ENCODE measurements at regions not wholly inside any gene's neighbourhood (a gene's known extent, or its start where the extent isn't known, plus 50 kb on each side); places are given as distances from the start of the nearest gene placed in this dataset.

GRCh38 chr3:36656873-36657272 is 107.5 kb downstream of the DCLK3 start:
- Histone ChIP-seq H3K4me3 (no peak overlapping the region), H3K27ac (no peak overlapping the region), H3K27me3 (no peaks in the 10 kb centered on the region), H3K9me3 (peaks cover 0 to 6% (median 0%) of the 10 kb centered on the region in 4 donors), H3K4me1 (no peaks in the 10 kb centered on the region), H3K36me3 (no peaks in the 10 kb centered on the region)
- TF ChIP-seq POLR2AphosphoS5 (IDR thresholded peaks at IDR 0.05) (no peak), EP300 (IDR thresholded peaks at IDR 0.05) (no peak), CTCF (IDR thresholded peaks at IDR 0.05) (no peak), POLR2A (IDR thresholded peaks at IDR 0.05) (no peak)
- WGBS, 5 donors = 70 to 93% (median 84%) methylated on average over 2 of the region's 2 CpGs
- intact Hi-C loops (cut with DNase I; ENCODE audit: low total_unique reads) = no loop called here
- no peak for DNase-seq

- DNase-seq = no peak
- TF ChIP-seq POLR2AphosphoS5 (IDR thresholded peaks at IDR 0.05) (no peak), EP300 (IDR thresholded peaks at IDR 0.05) (no peak), POLR2A (IDR thresholded peaks at IDR 0.05) (no peak), CTCF (IDR thresholded peaks at IDR 0.05) (no peak)
- H3K9me3 ChIP-seq = peaks cover 0 to 6% (median 0%) of the 10 kb centered on the region in 4 donors
- intact Hi-C loops (cut with DNase I; ENCODE audit: low total_unique reads) = no loop called here
- H3K36me3 ChIP-seq = no peaks in the 10 kb centered on the region
- no peak overlapping the region for H3K27ac ChIP-seq
- H3K4me1 ChIP-seq = no peaks in the 10 kb centered on the region
- no peak overlapping the region for H3K4me3 ChIP-seq
- no peaks in the 10 kb centered on the region for H3K27me3 ChIP-seq
These were observed 111.3 kb downstream of the DCLK3 start for GRCh38 chr3:36653095-36653494.

- no peak for TF ChIP-seq EP300 (IDR thresholded peaks at IDR 0.05)
- TF ChIP-seq POLR2A (IDR thresholded peaks at IDR 0.05) = no peak
- TF ChIP-seq POLR2AphosphoS5 (IDR thresholded peaks at IDR 0.05) = no peak
- TF ChIP-seq CTCF (IDR thresholded peaks at IDR 0.05) = no peak
- DNase-seq = no peak
- no peaks in the 10 kb centered on the region for H3K36me3 ChIP-seq
- H3K9me3 ChIP-seq = peaks cover 0 to 6% (median 0%) of the 10 kb centered on the region in 4 donors
- WGBS, 5 donors = 86 to 95% (median 92%) methylated on average over 1 of the region's 1 CpG
- H3K27me3 ChIP-seq = no peaks in the 10 kb centered on the region
- H3K27ac ChIP-seq = no peak overlapping the region
- no peak overlapping the region for H3K4me3 ChIP-seq
- intact Hi-C loops (cut with DNase I; ENCODE audit: low total_unique reads) = no loop called here
- H3K4me1 ChIP-seq = no peaks in the 10 kb centered on the region
These were observed 112.2 kb downstream of the DCLK3 start for GRCh38 chr3:36652104-36652503.

- intact Hi-C loops (cut with DNase I; ENCODE audit: low total_unique reads) = no loop called here
- Histone ChIP-seq H3K27ac (no peak overlapping the region), H3K36me3 (no peaks in the 10 kb centered on the region), H3K4me3 (no peak overlapping the region), H3K27me3 (no peaks in the 10 kb centered on the region), H3K4me1 (no peaks in the 10 kb centered on the region), H3K9me3 (peaks cover 0 to 6% (median 0%) of the 10 kb centered on the region in 4 donors)
- no peak for DNase-seq
- no peak for TF ChIP-seq CTCF (IDR thresholded peaks at IDR 0.05)
- no peak for TF ChIP-seq EP300 (IDR thresholded peaks at IDR 0.05)
- TF ChIP-seq POLR2A (IDR thresholded peaks at IDR 0.05) = no peak
These were observed 114.1 kb downstream of the DCLK3 start for GRCh38 chr3:36650271-36650671.

Data from stomach (tissue), 8 donors.